ENCODE measurements at regions not wholly inside any gene's neighbourhood (a gene's known extent, or its start where the extent isn't known, plus 50 kb on each side); places are given as distances from the start of the nearest gene placed in this dataset.

- TF ChIP-seq SP140L (CRISPR knock-in tag; IDR thresholded peaks at IDR 0.05; ENCODE audit: borderline replicate concordance) (no peak), HIVEP1 (CRISPR knock-in tag; IDR thresholded peaks at IDR 0.05) (no peak), ADNP (CRISPR knock-in tag; IDR thresholded peaks at IDR 0.05) (no peak), DMAP1 (CRISPR knock-in tag; IDR thresholded peaks at IDR 0.05) (no peak), ZIK1 (CRISPR knock-in tag; IDR thresholded peaks at IDR 0.05; ENCODE audit: borderline replicate concordance, low read depth) (no peak), TBX3 (IDR thresholded peaks at IDR 0.05; ENCODE audit: borderline replicate concordance) (no peak), ZNF616 (CRISPR knock-in tag; IDR thresholded peaks at IDR 0.05; ENCODE audit: low read depth) (no peak), KLF6 (CRISPR knock-in tag; IDR thresholded peaks at IDR 0.05) (no peak), HNRNPUL1 (IDR thresholded peaks at IDR 0.05; ENCODE audit: low read depth, low read length) (no peak), PHF8 (CRISPR knock-in tag; IDR thresholded peaks at IDR 0.05) (no peak), CEBPB (IDR thresholded peaks at IDR 0.05; ENCODE audit: borderline replicate concordance, low read depth, low read length) (no peak), HNF1A (IDR thresholded peaks at IDR 0.05; ENCODE audit: low read depth) (no peak), HNF1A (CRISPR knock-in tag; IDR thresholded peaks at IDR 0.05; ENCODE audit: borderline replicate concordance) (no peak), RNF2 (conservative IDR thresholded peaks at IDR 0.05; ENCODE audit: low read depth) (no peak), NR2F6 (IDR thresholded peaks at IDR 0.05) (no peak), NR2F6 (CRISPR knock-in tag; IDR thresholded peaks at IDR 0.05) (no peak), CCDC6 (CRISPR knock-in tag; IDR thresholded peaks at IDR 0.05) (no peak)
- TF ChIP-seq, protein P1, sequence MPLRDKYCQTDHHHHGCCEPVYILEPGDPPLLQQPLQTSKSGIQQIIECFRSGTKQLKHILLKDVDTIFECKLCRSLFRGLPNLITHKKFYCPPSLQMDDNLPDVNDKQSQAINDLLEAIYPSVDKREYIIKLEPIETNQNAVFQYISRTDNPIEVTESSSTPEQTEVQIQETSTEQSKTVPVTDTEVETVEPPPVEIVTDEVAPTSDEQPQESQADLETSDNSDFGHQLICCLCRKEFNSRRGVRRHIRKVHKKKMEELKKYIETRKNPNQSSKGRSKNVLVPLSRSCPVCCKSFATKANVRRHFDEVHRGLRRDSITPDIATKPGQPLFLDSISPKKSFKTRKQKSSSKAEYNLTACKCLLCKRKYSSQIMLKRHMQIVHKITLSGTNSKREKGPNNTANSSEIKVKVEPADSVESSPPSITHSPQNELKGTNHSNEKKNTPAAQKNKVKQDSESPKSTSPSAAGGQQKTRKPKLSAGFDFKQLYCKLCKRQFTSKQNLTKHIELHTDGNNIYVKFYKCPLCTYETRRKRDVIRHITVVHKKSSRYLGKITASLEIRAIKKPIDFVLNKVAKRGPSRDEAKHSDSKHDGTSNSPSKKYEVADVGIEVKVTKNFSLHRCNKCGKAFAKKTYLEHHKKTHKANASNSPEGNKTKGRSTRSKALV (CRISPR knock-in tag; IDR thresholded peaks at IDR 0.05) = no peak
- TF ChIP-seq, protein P2, sequence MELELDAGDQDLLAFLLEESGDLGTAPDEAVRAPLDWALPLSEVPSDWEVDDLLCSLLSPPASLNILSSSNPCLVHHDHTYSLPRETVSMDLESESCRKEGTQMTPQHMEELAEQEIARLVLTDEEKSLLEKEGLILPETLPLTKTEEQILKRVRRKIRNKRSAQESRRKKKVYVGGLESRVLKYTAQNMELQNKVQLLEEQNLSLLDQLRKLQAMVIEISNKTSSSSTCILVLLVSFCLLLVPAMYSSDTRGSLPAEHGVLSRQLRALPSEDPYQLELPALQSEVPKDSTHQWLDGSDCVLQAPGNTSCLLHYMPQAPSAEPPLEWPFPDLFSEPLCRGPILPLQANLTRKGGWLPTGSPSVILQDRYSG (CRISPR knock-in tag; IDR thresholded peaks at IDR 0.05) = no peak
- POLR2A ChIA-PET = interaction anchor here (0.9 kb wide), 1 partner anchor 169 kb away, joined by 3 read pairs; no protein-coding TSS in a partner anchor
These were observed 480.6 kb downstream of the QKI start for GRCh38 chr6:163895162-163895561.

More at GRCh38 chr6:163895162-163895561, 480.6 kb downstream of the QKI start:
- Histone ChIP-seq H3K4me1 (ENCODE audit: insufficient read depth, low read length) (no peaks in the 10 kb centered on the region), H3K36me3 (replicated peaks in 1 of 2; ENCODE audit: control insufficient read depth in 1 of 2, insufficient read depth in 2 of 2, low read length in 2 of 2) (no peaks in the 10 kb centered on the region), H3K79me2 (ENCODE audit: insufficient read depth, low read length) (no peaks in the 10 kb centered on the region), H3K9me3 (ENCODE audit: low read length) (peaks cover 4% of the 10 kb centered on the region; the same call in 1 of the 2 replicates), H3K27ac (ENCODE audit: extremely low read length, insufficient read depth, low read length) (no peak overlapping the region), H3K9ac (ENCODE audit: insufficient read depth, low read depth, low read length) (no peak overlapping the region), H3K27me3 (ENCODE audit: control insufficient read depth in 1 of 2, insufficient read depth in 2 of 2, low read length in 2 of 2) (no peaks in the 10 kb centered on the region), H2AFZ (ENCODE audit: low read length) (no peak overlapping the region), H3K4me3 (replicated peaks in 1 of 3; ENCODE audit: insufficient read depth in 1 of 3, low read depth in 2 of 3, low read length in 3 of 3) (no peak overlapping the region), H4K20me1 (ENCODE audit: insufficient read depth, low read length) (no peaks in the 10 kb centered on the region), H3K4me2 (ENCODE audit: low read depth, low read length) (no peak overlapping the region)
- CTCF ChIA-PET (ENCODE audit: low intra/inter-chr PET ratio, low total read pairs) = no interaction called here
- intact Hi-C loops (cut with micrococcal nuclease; ENCODE audit: unreplicated experiment) = no loop called here
- in situ Hi-C loops (cut with HindIII; ENCODE audit: extremely low pct_ligation_motif_present, low pct_unique_long_range_greater_than_20kb) = no loop called here
- DNase-seq (ENCODE audit: low spot score) (no peak), ATAC-seq (no peak), FAIRE-seq (no peak)
- BruUV-seq (replicated peaks) = no TSS peak

Data from HepG2 (cell line).